CD4-positive, alpha-beta T cell (primary cell): ENCODE measurements at regions not wholly inside any gene's neighbourhood (a gene's known extent, or its start where the extent isn't known, plus 50 kb on each side); places are given as distances from the start of the nearest gene placed in this dataset.

Source experiments
- ATAC-seq: fragments of 200-7000 bp; cut with Tn5 transposase; one replicate; pipeline ENCODE4 v1.10.0; 2022; ENCODE audit warnings: mild to moderate bottlenecking; ENCODE audit not compliant: poor library complexity
- CTCF ChIA-PET: fragments of 350-600 bp; sonication (Branson Sonifier 250); formaldehyde crosslinking; loops from one replicate; lab custom pipeline; 2021; ENCODE audit warnings: antibody characterized with exemption, inconsistent platforms; lab: Charles Lee
- POLR2A ChIA-PET: fragments of 350-600 bp; sonication (Branson Sonifier 250); formaldehyde crosslinking; loops from one replicate; lab custom pipeline; 2021; ENCODE audit warnings: antibody characterized with exemption, inconsistent platforms; lab: Charles Lee
- DNase-seq, 14 experiments: peaks; one replicate each; pipeline ENCODE4 v3.0.0-alpha.2; 2013 to 2020; ENCODE audit warnings: mixed read lengths in 2 of 14
- H3K27ac ChIP-seq, 2 donors: one replicate each; pipeline versions ENCODE4 v1.5.1 to v1.7.0; 2013; ENCODE audit warnings: low read length in 2 of 2, low read depth in 1 of 2, mild to moderate bottlenecking in 1 of 2
- H3K27me3 ChIP-seq, 2 experiments: 1 replicate in 1 of 2; 2 replicates in 1 of 2; pipeline versions ENCODE4 v1.6.1 to v1.7.0; 2013; ENCODE audit warnings: low read length in 2 of 2, control low read depth in 1 of 2, mild to moderate bottlenecking in 1 of 2, moderate library complexity in 1 of 2; ENCODE audit not compliant: insufficient read depth in 2 of 2, control insufficient read depth in 1 of 2
- H3K36me3 ChIP-seq: one replicate; pipeline ENCODE4 v1.6.1; 2013; ENCODE audit warnings: low read length, control low read depth; ENCODE audit not compliant: insufficient read depth
- H3K4me1 ChIP-seq: one replicate; pipeline ENCODE4 v1.6.1; 2013; ENCODE audit warnings: low read length, control low read depth; ENCODE audit not compliant: insufficient read depth
- H3K4me3 ChIP-seq: one replicate; pipeline ENCODE4 v1.5.1; 2013; ENCODE audit warnings: mild to moderate bottlenecking, low read length, moderate library complexity
- H3K9me3 ChIP-seq, 2 experiments: 1 replicate in 1 of 2; 2 replicates in 1 of 2; pipeline versions ENCODE4 v1.6.1 to v1.7.0; 2013; ENCODE audit warnings: low read length in 2 of 2, mild to moderate bottlenecking in 2 of 2, control low read depth in 1 of 2, moderate library complexity in 1 of 2; ENCODE audit not compliant: control insufficient read depth in 1 of 2, insufficient read depth in 1 of 2
- H3K27ac Mint-ChIP-seq: one replicate; pipeline ENCODE4 v1.8.0; 2020; ENCODE audit warnings: mixed read lengths
- H3K27me3 Mint-ChIP-seq: one replicate; pipeline ENCODE4 v1.8.0; 2021; ENCODE audit warnings: mixed read lengths
- H3K36me3 Mint-ChIP-seq: one replicate; pipeline ENCODE4 v1.8.0; 2021; ENCODE audit warnings: low read depth, mixed read lengths
- H3K4me1 Mint-ChIP-seq: one replicate; pipeline ENCODE4 v1.8.0; 2021; ENCODE audit warnings: low read depth, mixed read lengths
- H3K4me3 Mint-ChIP-seq: one replicate; pipeline ENCODE4 v1.8.0; 2020; ENCODE audit warnings: mild to moderate bottlenecking, mixed read lengths
- H3K9me3 Mint-ChIP-seq: one replicate; pipeline ENCODE4 v1.8.0; 2020; ENCODE audit warnings: mixed read lengths
- intact Hi-C, 2 experiments: fragments of 100-400 bp; cut with DNase I in 1 of 2; cut with micrococcal nuclease in 1 of 2; formaldehyde crosslinking; loops; one replicate each; pipeline versions ENCODE4 v1.15.1 to v1.9.0; 2023 to 2025; cut with DNase I, micrococcal nuclease
- TF ChIP-seq, protein P1 (sequence below): fragments of 200-600 bp; IDR thresholded peaks from one replicate; pipeline ENCODE4 v1.8.0; 2022; ENCODE audit warnings: antibody characterized with exemption, mild to moderate bottlenecking

DNA sequence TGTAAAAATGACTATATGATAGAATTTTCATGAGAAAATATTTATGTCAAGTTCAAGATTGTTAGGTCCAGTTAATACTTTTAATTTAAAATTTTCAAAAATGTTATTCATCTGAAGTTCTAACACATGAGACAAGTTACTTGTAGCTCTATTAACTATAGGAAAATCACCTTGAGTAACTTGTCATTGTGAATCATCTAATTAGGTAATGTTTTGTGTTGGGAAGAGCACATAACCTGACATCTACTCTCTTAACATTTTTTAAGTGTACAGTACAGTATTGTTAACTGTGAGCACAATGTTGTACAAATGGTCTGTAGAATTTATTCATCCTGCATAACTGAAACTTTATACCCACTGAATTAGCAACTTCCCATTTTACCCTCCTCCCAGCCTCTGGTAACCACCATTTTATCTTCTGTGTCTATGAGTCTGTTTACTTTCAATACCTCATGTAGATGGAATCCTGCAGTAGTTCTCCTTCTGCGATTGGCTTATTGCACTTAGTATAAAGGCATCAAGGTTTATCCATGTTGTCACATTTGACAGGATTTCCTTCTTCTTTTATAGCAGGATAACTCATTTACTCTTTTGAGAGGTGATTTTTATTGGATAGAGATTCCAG is 54.6 kb downstream of the ARL4A start:
- CTCF ChIA-PET: no interaction called here
- Mint-ChIP-seq H3K36me3 (no peaks in the 10 kb centered on the region), H3K27me3 (no peaks in the 10 kb centered on the region), H3K4me3 (no peak overlapping the region), H3K27ac (no peak overlapping the region), H3K9me3 (no peaks in the 10 kb centered on the region), H3K4me1 (no peaks in the 10 kb centered on the region)
- ATAC-seq (no peak), DNase-seq (no peak)
- POLR2A ChIA-PET: no interaction called here
- Histone ChIP-seq H3K4me3 (no peak overlapping the region), H3K4me1 (no peaks in the 10 kb centered on the region), H3K27me3 (no peaks in the 10 kb centered on the region), H3K9me3 (no peaks in the 10 kb centered on the region), H3K27ac (no peak overlapping the region), H3K36me3 (no peaks in the 10 kb centered on the region)
- TF ChIP-seq, protein P1, sequence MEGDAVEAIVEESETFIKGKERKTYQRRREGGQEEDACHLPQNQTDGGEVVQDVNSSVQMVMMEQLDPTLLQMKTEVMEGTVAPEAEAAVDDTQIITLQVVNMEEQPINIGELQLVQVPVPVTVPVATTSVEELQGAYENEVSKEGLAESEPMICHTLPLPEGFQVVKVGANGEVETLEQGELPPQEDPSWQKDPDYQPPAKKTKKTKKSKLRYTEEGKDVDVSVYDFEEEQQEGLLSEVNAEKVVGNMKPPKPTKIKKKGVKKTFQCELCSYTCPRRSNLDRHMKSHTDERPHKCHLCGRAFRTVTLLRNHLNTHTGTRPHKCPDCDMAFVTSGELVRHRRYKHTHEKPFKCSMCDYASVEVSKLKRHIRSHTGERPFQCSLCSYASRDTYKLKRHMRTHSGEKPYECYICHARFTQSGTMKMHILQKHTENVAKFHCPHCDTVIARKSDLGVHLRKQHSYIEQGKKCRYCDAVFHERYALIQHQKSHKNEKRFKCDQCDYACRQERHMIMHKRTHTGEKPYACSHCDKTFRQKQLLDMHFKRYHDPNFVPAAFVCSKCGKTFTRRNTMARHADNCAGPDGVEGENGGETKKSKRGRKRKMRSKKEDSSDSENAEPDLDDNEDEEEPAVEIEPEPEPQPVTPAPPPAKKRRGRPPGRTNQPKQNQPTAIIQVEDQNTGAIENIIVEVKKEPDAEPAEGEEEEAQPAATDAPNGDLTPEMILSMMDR: no peak
- intact Hi-C loops: no loop called here

DNA sequence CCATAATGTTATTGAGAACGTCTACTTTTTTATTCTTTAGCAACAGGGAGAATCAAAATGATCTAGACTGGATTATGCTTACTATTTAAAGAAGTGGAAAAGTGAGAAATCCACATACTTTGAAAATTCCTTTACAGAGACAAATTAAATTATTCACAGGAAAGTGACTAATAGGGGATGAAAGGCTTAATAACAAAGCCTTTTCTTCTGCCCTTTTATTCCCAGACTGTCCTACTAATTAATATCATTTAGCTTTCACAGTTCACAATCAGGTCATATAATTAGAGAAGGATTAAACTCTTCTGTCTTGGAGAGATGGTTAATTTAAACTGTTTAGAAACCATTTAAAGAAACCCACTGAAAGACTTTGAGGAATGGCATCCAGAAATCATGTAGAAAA is 58.8 kb downstream of the ARL4A start:
- Mint-ChIP-seq H3K27me3 (no peaks in the 10 kb centered on the region), H3K9me3 (no peaks in the 10 kb centered on the region), H3K27ac (no peak overlapping the region), H3K36me3 (no peaks in the 10 kb centered on the region), H3K4me3 (no peak overlapping the region), H3K4me1 (no peaks in the 10 kb centered on the region)
- TF ChIP-seq, protein P1: no peak
- Histone ChIP-seq H3K4me3 (no peak overlapping the region), H3K4me1 (no peaks in the 10 kb centered on the region), H3K9me3 (no peaks in the 10 kb centered on the region), H3K27me3 (no peaks in the 10 kb centered on the region), H3K27ac (no peak overlapping the region), H3K36me3 (no peaks in the 10 kb centered on the region)
- ChIA-PET CTCF (no interaction called here), POLR2A (no interaction called here)
- intact Hi-C loops: no loop called here
- DNase-seq: no peak
- ATAC-seq: no peak

DNA sequence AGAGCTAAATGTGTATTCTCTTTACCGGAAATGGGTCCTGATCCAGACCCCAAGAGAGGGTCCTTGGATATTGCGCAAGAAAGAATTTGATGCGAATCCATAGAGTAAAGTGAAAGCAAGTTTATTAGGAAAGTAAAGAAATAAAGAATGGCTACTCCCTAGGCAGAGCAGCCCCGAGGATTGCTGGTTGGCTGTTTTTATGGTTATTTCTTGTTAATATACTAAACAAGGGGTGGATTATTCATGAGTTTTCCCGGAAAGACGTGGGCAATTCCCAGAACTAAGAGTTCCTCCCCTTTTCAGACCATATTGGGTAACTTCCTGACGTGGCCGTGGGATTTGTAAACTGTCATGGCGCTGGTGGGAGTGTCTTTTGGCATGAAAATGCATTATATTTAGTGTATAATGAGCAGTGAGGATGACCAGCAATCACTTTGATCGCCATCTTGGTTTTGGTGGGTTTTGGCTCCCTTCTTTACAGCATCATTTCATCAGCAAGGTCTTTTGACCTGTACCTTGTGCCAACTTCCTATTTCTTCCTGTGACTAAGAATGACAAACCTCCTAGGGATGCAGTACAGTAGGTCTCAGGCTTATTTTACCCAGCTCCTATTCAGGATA is 60.4 kb downstream of the ARL4A start:
- POLR2A ChIA-PET: no interaction called here
- Histone ChIP-seq H3K9me3 (no peaks in the 10 kb centered on the region), H3K27ac (no peak overlapping the region), H3K4me1 (no peaks in the 10 kb centered on the region), H3K36me3 (no peaks in the 10 kb centered on the region), H3K27me3 (no peaks in the 10 kb centered on the region), H3K4me3 (no peak overlapping the region)
- Mint-ChIP-seq H3K27me3 (no peaks in the 10 kb centered on the region), H3K36me3 (no peaks in the 10 kb centered on the region), H3K4me1 (no peaks in the 10 kb centered on the region), H3K9me3 (no peaks in the 10 kb centered on the region), H3K27ac (no peak overlapping the region), H3K4me3 (no peak overlapping the region)
- ATAC-seq (no peak), DNase-seq (no peak)
- TF ChIP-seq, protein P1: no peak
- intact Hi-C loops: no loop called here
- CTCF ChIA-PET: interaction anchor here (0.7 kb wide), 1 partner anchor 125 kb away, joined by 3 read pairs; no protein-coding TSS in a partner anchor
